H1 (cell line): ENCODE measurements at regions not wholly inside any gene's neighbourhood (a gene's known extent, or its start where the extent isn't known, plus 50 kb on each side); places are given as distances from the start of the nearest gene placed in this dataset.

Experiments
- CTCF ChIA-PET: fragments of 300-600 bp; sonication (Branson Sonifier 250); formaldehyde crosslinking; loops from one replicate; lab custom pipeline; 2021; ENCODE audit not compliant: partially characterized antibody; lab: Charles Lee
- POLR2A ChIA-PET: fragments of 300-600 bp; sonication (Branson Sonifier 250); formaldehyde crosslinking; loops from one replicate; lab custom pipeline; 2021; ENCODE audit warnings: inconsistent platforms; ENCODE audit not compliant: partially characterized antibody; lab: Charles Lee
- DNase-seq, 2 experiments: peaks; one replicate each; pipeline versions ENCODE4 v3.0.0 to v3.0.0-alpha.2; 2010 to 2022; ENCODE audit warnings: low spot score in 2 of 2, low read depth in 1 of 2, mixed read lengths in 1 of 2
- FAIRE-seq: peaks from 2 replicates; lab custom pipeline; 2011; peaks lifted over from hg19 to GRCh38; lab: Jason Lieb, UNC
- H2AFZ ChIP-seq: 2 replicates; pipeline ENCODE4 v1.8.1; 2012; ENCODE audit warnings: low read length, inconsistent platforms
- H2AK5ac ChIP-seq: 2 replicates; pipeline ENCODE4 v1.6.1; 2013; ENCODE audit warnings: low read depth, low read length
- H2BK120ac ChIP-seq: replicated peaks from 2 replicates; pipeline ENCODE3; 2013; ENCODE audit warnings: low read depth, low read length, inconsistent platforms
- H2BK12ac ChIP-seq: 2 replicates; pipeline ENCODE4 v1.6.1; 2013; ENCODE audit warnings: low read depth, low read length
- H2BK15ac ChIP-seq: 2 replicates; pipeline ENCODE4 v1.6.1; 2013; ENCODE audit warnings: low read length
- H2BK20ac ChIP-seq: 2 replicates; pipeline ENCODE4 v1.6.1; 2013; ENCODE audit warnings: low read length
- H2BK5ac ChIP-seq: 2 replicates; pipeline ENCODE4 v1.6.1; 2013; ENCODE audit warnings: low read depth, low read length
- H3K14ac ChIP-seq: 2 replicates; pipeline ENCODE4 v1.6.1; 2013; ENCODE audit warnings: inconsistent platforms; ENCODE audit not compliant: insufficient read length
- H3K18ac ChIP-seq: 2 replicates; pipeline ENCODE4 v1.6.1; 2013; ENCODE audit warnings: low read length; ENCODE audit errors: extremely low read depth
- H3K23ac ChIP-seq: 2 replicates; pipeline ENCODE4 v1.6.1; 2013; ENCODE audit warnings: inconsistent platforms; ENCODE audit not compliant: insufficient read length
- H3K23me2 ChIP-seq: 2 replicates; pipeline ENCODE4 v1.6.1; 2013; ENCODE audit warnings: low read depth, low read length
- H3K27ac ChIP-seq: 2 replicates; pipeline ENCODE4 v1.6.1; 2011; ENCODE audit warnings: low read depth, low read length, inconsistent platforms
- H3K27me3 ChIP-seq, 4 experiments: replicated peaks in 1 of 4; 1 replicate in 1 of 4; 2 replicates in 3 of 4; pipeline versions ENCODE4 v1.6.1 to v1.8.1; 2011 to 2013; ENCODE audit warnings: low read length in 3 of 4, mild to moderate bottlenecking in 3 of 4, inconsistent platforms in 2 of 4, mixed read lengths in 2 of 4, moderate library complexity in 1 of 4; ENCODE audit not compliant: control insufficient read depth in 3 of 4, insufficient read depth in 3 of 4; ENCODE audit errors: extremely low read depth in 1 of 4
- H3K36me3 ChIP-seq, 4 experiments: 2 replicates each; pipeline versions ENCODE4 v1.6.1 to v1.8.1; 2011 to 2013; ENCODE audit warnings: mild to moderate bottlenecking in 4 of 4, low read length in 3 of 4, moderate library complexity in 2 of 4, control low read depth in 1 of 4, inconsistent platforms in 1 of 4; ENCODE audit not compliant: insufficient read depth in 4 of 4, control insufficient read depth in 2 of 4
- H3K4ac ChIP-seq: replicated peaks from 2 replicates; pipeline ENCODE3; 2013; ENCODE audit warnings: low read length, low read depth, mixed read lengths, inconsistent platforms; ENCODE audit not compliant: insufficient read length
- H3K4me1 ChIP-seq, 4 experiments: replicated peaks in 1 of 4; 1 replicate in 1 of 4; 2 replicates in 3 of 4; pipeline versions ENCODE4 v1.6.1 to v1.8.1; 2011 to 2013; ENCODE audit warnings: low read length in 3 of 4, inconsistent platforms in 2 of 4, mixed read lengths in 1 of 4; ENCODE audit not compliant: insufficient read depth in 4 of 4, control insufficient read depth in 3 of 4
- H3K4me2 ChIP-seq, 2 experiments: 2 replicates each; pipeline versions ENCODE4 v1.6.1 to v1.8.1; 2011 to 2013; ENCODE audit warnings: low read depth in 2 of 2, low read length in 2 of 2, control low read depth in 1 of 2, inconsistent platforms in 1 of 2, mild to moderate bottlenecking in 1 of 2; ENCODE audit not compliant: insufficient read depth in 1 of 2
- H3K4me3 ChIP-seq, 4 experiments: fragments of 200-600, 300-600 bp in 1 of 4; sonication (generic), shearing (Covaris generic), sonication (Bioruptor Twin) in 1 of 4; 2 replicates each; pipeline versions ENCODE4 v1.5.1 to v1.8.1; 2011 to 2016; ENCODE audit warnings: low read length in 4 of 4, low read depth in 3 of 4, control low read depth in 2 of 4, inconsistent platforms in 2 of 4, mild to moderate bottlenecking in 2 of 4, mixed read lengths in 1 of 4, moderate library complexity in 1 of 4; ENCODE audit not compliant: insufficient read depth in 2 of 4; ENCODE audit errors: extremely low read depth in 1 of 4
- H3K56ac ChIP-seq: replicated peaks from 2 replicates; pipeline ENCODE3; 2013; ENCODE audit warnings: low read depth, mild to moderate bottlenecking, mixed read lengths, low read length, inconsistent platforms; ENCODE audit not compliant: insufficient read length
- H3K79me1 ChIP-seq: 2 replicates; pipeline ENCODE4 v1.6.1; 2013; ENCODE audit warnings: low read depth, low read length, control low read depth
- H3K79me2 ChIP-seq, 2 experiments: 2 replicates each; pipeline versions ENCODE4 v1.6.1 to v1.8.1; 2012 to 2013; ENCODE audit warnings: low read length in 2 of 2, mild to moderate bottlenecking in 2 of 2, inconsistent platforms in 1 of 2; ENCODE audit not compliant: insufficient read depth in 2 of 2, control insufficient read depth in 1 of 2
- H3K9ac ChIP-seq, 4 experiments: replicated peaks in 1 of 4; 1 replicate in 1 of 4; 2 replicates in 3 of 4; pipeline versions ENCODE4 v1.6.1 to v1.8.1; 2011 to 2013; ENCODE audit warnings: low read depth in 3 of 4, low read length in 3 of 4, control low read depth in 2 of 4, mild to moderate bottlenecking in 2 of 4, moderate library complexity in 2 of 4, inconsistent platforms in 1 of 4; ENCODE audit errors: extremely low read depth in 1 of 4
- H3K9me3 ChIP-seq, 2 experiments: 2 replicates each; pipeline versions ENCODE4 v1.6.1 to v1.8.1; 2012 to 2013; ENCODE audit warnings: mild to moderate bottlenecking in 2 of 2, moderate library complexity in 2 of 2, control low read depth in 1 of 2, inconsistent platforms in 1 of 2, low read depth in 1 of 2, low read length in 1 of 2, mixed read lengths in 1 of 2; ENCODE audit not compliant: insufficient read depth in 2 of 2
- H4K20me1 ChIP-seq, 2 experiments: replicated peaks in 1 of 2; 2 replicates each; pipeline versions ENCODE3 to v1.8.1; 2011 to 2013; ENCODE audit warnings: inconsistent platforms in 2 of 2, low read length in 2 of 2, mild to moderate bottlenecking in 1 of 2; ENCODE audit not compliant: insufficient read depth in 2 of 2, control insufficient read depth in 1 of 2
- H4K5ac ChIP-seq: 2 replicates; pipeline ENCODE4 v1.6.1; 2013; ENCODE audit warnings: low read length, low read depth, mixed read lengths, inconsistent platforms; ENCODE audit not compliant: insufficient read length
- H4K8ac ChIP-seq: 2 replicates; pipeline ENCODE4 v1.8.0; 2013; ENCODE audit warnings: mild to moderate bottlenecking, moderate library complexity, low read length, inconsistent platforms; ENCODE audit not compliant: insufficient read depth; ENCODE audit errors: extremely low read depth
- H4K91ac ChIP-seq: replicated peaks from 2 replicates; pipeline ENCODE3; 2013; ENCODE audit warnings: low read length, mixed read lengths, inconsistent platforms; ENCODE audit not compliant: insufficient read length
- CBX8 ChIP-seq: fragments of 300-800, 300-1000 bp; sonication (generic); IDR thresholded peaks from 2 replicates; pipeline ENCODE4 v1.7.1; 2016; ENCODE audit warnings: low read depth, low read length, borderline replicate concordance
- CHD1 ChIP-seq: IDR thresholded peaks from 2 replicates; pipeline ENCODE4 v1.6.1; 2012; ENCODE audit warnings: low read depth, low read length, improper control_type of control experiment
- EZH2 ChIP-seq: fragments of 200-600 bp; sonication (generic); IDR thresholded peaks from 2 replicates; pipeline ENCODE4 v1.7.1; 2012; ENCODE audit warnings: low read depth, mild to moderate bottlenecking, moderate library complexity, low read length, inconsistent platforms; ENCODE audit not compliant: severe bottlenecking
- FOSL1 ChIP-seq: IDR thresholded peaks from 2 replicates; pipeline ENCODE4 v1.6.1; 2011; ENCODE audit warnings: mild to moderate bottlenecking, low read depth, low read length, moderate library complexity; ENCODE audit not compliant: insufficient read depth
- HDAC6 ChIP-seq: IDR thresholded peaks from one replicate; pipeline ENCODE4 v1.7.1; 2012; ENCODE audit warnings: low read depth, mild to moderate bottlenecking, inconsistent platforms, low read length, moderate library complexity
- KDM5A ChIP-seq: fragments of 200-600 bp; IDR thresholded peaks from 2 replicates; pipeline ENCODE4 v1.7.1; 2012; ENCODE audit warnings: mild to moderate bottlenecking, low read length, inconsistent platforms, mixed read lengths
- NRF1 ChIP-seq: IDR thresholded peaks from 2 replicates; pipeline ENCODE4 v1.6.1; 2011; ENCODE audit warnings: mild to moderate bottlenecking, low read depth, low read length, improper control_type of control experiment
- POU5F1 ChIP-seq: IDR thresholded peaks from 2 replicates; pipeline ENCODE4 v1.6.1; 2011; ENCODE audit warnings: low read depth, mild to moderate bottlenecking, low read length, moderate library complexity
- RAD21 ChIP-seq, 2 experiments: IDR thresholded peaks in 1 of 2; conservative IDR thresholded peaks in 1 of 2; 2 replicates each; pipeline ENCODE4 v1.6.1; 2011; ENCODE audit warnings: low read depth in 2 of 2, low read length in 2 of 2, improper control_type of control experiment in 1 of 2, inconsistent platforms in 1 of 2, mild to moderate bottlenecking in 1 of 2, moderate library complexity in 1 of 2
- RFX5 ChIP-seq: IDR thresholded peaks from 2 replicates; pipeline ENCODE4 v1.6.1; 2011; ENCODE audit warnings: low read depth, low read length, improper control_type of control experiment, borderline replicate concordance
- SIRT6 ChIP-seq: IDR thresholded peaks from one replicate; pipeline ENCODE4 v1.7.1; 2012; ENCODE audit warnings: low read length, inconsistent platforms
- SP4 ChIP-seq: IDR thresholded peaks from 2 replicates; pipeline ENCODE4 v1.6.1; 2012; ENCODE audit warnings: low read length, inconsistent platforms
- TEAD4 ChIP-seq: IDR thresholded peaks from 2 replicates; pipeline ENCODE4 v1.6.1; 2012; ENCODE audit warnings: low read depth, low read length, inconsistent platforms, mixed read lengths
- WGBS, 2 experiments: shearing (Covaris generic) in 1 of 2; methylation state at CpG; one replicate each; pipeline versions ENCODE4 v1.1.6 to v1.1.7; 2013 to 2015; ENCODE audit warnings: low lambda C conversion rate in 2 of 2, mixed read lengths in 2 of 2, inconsistent platforms in 1 of 2, low coverage in 1 of 2, missing lambda C conversion rate in 1 of 2; ENCODE audit not compliant: insufficient replicate concordance in 2 of 2, insufficient coverage in 1 of 2, insufficient read length in 1 of 2; ENCODE audit errors: extremely low coverage in 1 of 2, missing lambda C conversion rate in 1 of 2; 5-methylcytosine and 5-hydroxymethylcytosine counted together

GRCh38 chr3:152683521-152683999, 151.4 kb upstream of the P2RY1 start:
- H3K4me2 ChIP-seq: no peak overlapping the region
- DNase-seq (no peak), FAIRE-seq (no peak)
- H3K23me2 ChIP-seq: no peaks in the 10 kb centered on the region; the same call in 1 of the 2 replicates
- no peaks in the 10 kb centered on the region for H3K27me3 ChIP-seq
- no peak overlapping the region for H2BK20ac ChIP-seq
- H4K20me1 ChIP-seq: no peaks in the 10 kb centered on the region
- no peaks in the 10 kb centered on the region for H3K36me3 ChIP-seq
- WGBS, 2 experiments: 91% methylated on average over 8 of the region's 9 CpGs; no CpG with 5 or more reads in 1 of the 2 experiments
- H2AFZ ChIP-seq: no peak overlapping the region
- no peak overlapping the region for H3K23ac ChIP-seq
- H2BK15ac ChIP-seq: no peak overlapping the region
- H3K79me1 ChIP-seq: no peaks in the 10 kb centered on the region
- TF ChIP-seq CHD1: no peak
- no peak for TF ChIP-seq POU5F1
- TF ChIP-seq CBX8: no peak
- TF ChIP-seq TEAD4: no peak
- no peak for TF ChIP-seq RFX5
- TF ChIP-seq SIRT6: no peak
- TF ChIP-seq NRF1: no peak
- no peak for TF ChIP-seq RAD21 (IDR thresholded peaks at IDR 0.05 in 1 of 2, conservative IDR thresholded peaks at IDR 0.05 in 1 of 2; ENCODE audit: low read depth in 2 of 2, low read length in 2 of 2)
- no peak for TF ChIP-seq KDM5A
- no peak for TF ChIP-seq HDAC6
- TF ChIP-seq SP4: no peak
- no peak for TF ChIP-seq FOSL1
- TF ChIP-seq EZH2: no peak
- no peak overlapping the region for H3K18ac ChIP-seq
- ChIA-PET POLR2A (interaction anchor here (0.6 kb wide), 1 partner anchor 85 kb away, joined by 3 read pairs; no protein-coding TSS in a partner anchor), CTCF (interaction anchor here (1.2 kb wide), 1 partner anchor 43 kb away, joined by 3 read pairs; no protein-coding TSS in a partner anchor)
- H2BK12ac ChIP-seq: no peak overlapping the region
- H2AK5ac ChIP-seq: no peak overlapping the region
- no peak overlapping the region for H4K5ac ChIP-seq
- H3K79me2 ChIP-seq: no peaks in the 10 kb centered on the region
- H4K91ac ChIP-seq: no peak overlapping the region
- no peak overlapping the region for H2BK120ac ChIP-seq
- no peak overlapping the region for H3K4me3 ChIP-seq
- no peak overlapping the region for H3K14ac ChIP-seq
- no peak overlapping the region for H4K8ac ChIP-seq
- H3K4ac ChIP-seq: no peak overlapping the region
- no peak overlapping the region for H2BK5ac ChIP-seq
- no peak overlapping the region for H3K9ac ChIP-seq
- no peaks in the 10 kb centered on the region for H3K4me1 ChIP-seq
- H3K56ac ChIP-seq: no peak overlapping the region
- H3K9me3 ChIP-seq: peaks cover 4 to 6% of the 10 kb centered on the region in 2 experiments; a peak in 1 of 4 replicates
- no peak overlapping the region for H3K27ac ChIP-seq
